HepG2 (cell line): ENCODE measurements at regions not wholly inside any gene's neighbourhood (a gene's known extent, or its start where the extent isn't known, plus 50 kb on each side); places are given as distances from the start of the nearest gene placed in this dataset.

Source experiments
- ATAC-seq: fragments of 200-7000 bp; cut with Tn5 transposase; 3 replicates; pipeline ENCODE4 v1.9.1; 2020; ENCODE audit warnings: mild to moderate bottlenecking, moderate library complexity
- BruUV-seq: library from RNA; stranded (reverse); fragments of 400-500 nt; replicated peaks from 2 replicates; lab custom pipeline; 2021; lab: Mats Ljungman, UMichigan
- CTCF ChIA-PET: fragments of 300-600 bp; formaldehyde crosslinking; extraction: SDS; loops from one replicate; lab custom pipeline; 2021; ENCODE audit warnings: low total read pairs, inconsistent platforms, low intra/inter-chr PET ratio; lab: Yijun Ruan, JAX
- POLR2A ChIA-PET: fragments of 350-600 bp; sonication (Branson Sonifier 250); formaldehyde crosslinking; loops from one replicate; lab custom pipeline; 2020; ENCODE audit warnings: antibody characterized with exemption, inconsistent platforms; lab: Yijun Ruan, JAX
- DNase-seq: peaks from one replicate; pipeline ENCODE4 v3.0.0-alpha.2; 2015; ENCODE audit warnings: low spot score
- FAIRE-seq: peaks from 3 replicates; lab custom pipeline; 2011; peaks lifted over from hg19 to GRCh38; lab: Jason Lieb, UNC
- H2AFZ ChIP-seq: one replicate; pipeline ENCODE4 v1.6.1; 2011; ENCODE audit warnings: low read length, inconsistent platforms
- H3K27ac ChIP-seq: fragments of 300-600 bp; 3 replicates; pipeline ENCODE4 v1.8.0; 2011; ENCODE audit warnings: mixed run types, mild to moderate bottlenecking, mixed read lengths, low read length, inconsistent platforms; ENCODE audit not compliant: insufficient read depth; ENCODE audit errors: extremely low read length
- H3K27me3 ChIP-seq, 2 experiments: fragments of 200-600 bp in 1 of 2; 2 replicates in 1 of 2; 3 replicates in 1 of 2; pipeline versions ENCODE4 v1.6.0 to v1.8.0; 2011; ENCODE audit warnings: low read length in 2 of 2, mild to moderate bottlenecking in 2 of 2, moderate library complexity in 2 of 2, inconsistent platforms in 1 of 2; ENCODE audit not compliant: insufficient read depth in 2 of 2, control insufficient read depth in 1 of 2
- H3K36me3 ChIP-seq, 2 experiments: fragments of 200-600 bp in 1 of 2; replicated peaks in 1 of 2; 2 replicates in 1 of 2; 3 replicates in 1 of 2; pipeline versions ENCODE4 v1.5.1 to v1.8.0; 2011; ENCODE audit warnings: low read length in 2 of 2, inconsistent platforms in 1 of 2; ENCODE audit not compliant: insufficient read depth in 2 of 2, control insufficient read depth in 1 of 2
- H3K4me1 ChIP-seq: 2 replicates; pipeline ENCODE4 v1.5.1; 2012; ENCODE audit warnings: low read length, inconsistent platforms; ENCODE audit not compliant: insufficient read depth
- H3K4me2 ChIP-seq: 2 replicates; pipeline ENCODE4 v1.6.0; 2011; ENCODE audit warnings: low read depth, low read length, inconsistent platforms
- H3K4me3 ChIP-seq, 3 experiments: fragments of 200-600 bp in 1 of 3; sonication (generic), shearing (Covaris generic) in 1 of 3; replicated peaks in 1 of 3; 2 replicates each; pipeline ENCODE4 v1.5.1; 2011 to 2016; ENCODE audit warnings: low read length in 3 of 3, inconsistent platforms in 2 of 3, low read depth in 2 of 3, mild to moderate bottlenecking in 2 of 3, control low read depth in 1 of 3, mixed read lengths in 1 of 3; ENCODE audit not compliant: insufficient read depth in 1 of 3
- H3K79me2 ChIP-seq: one replicate; pipeline ENCODE4 v1.6.1; 2011; ENCODE audit warnings: low read length, inconsistent platforms; ENCODE audit not compliant: insufficient read depth
- H3K9ac ChIP-seq: 2 replicates; pipeline ENCODE4 v1.6.0; 2011; ENCODE audit warnings: mild to moderate bottlenecking, low read depth, low read length, inconsistent platforms; ENCODE audit not compliant: insufficient read depth
- H3K9me3 ChIP-seq: 2 replicates; pipeline ENCODE4 v1.5.1; 2012; ENCODE audit warnings: mild to moderate bottlenecking, low read length
- H4K20me1 ChIP-seq: 2 replicates; pipeline ENCODE4 v1.6.0; 2011; ENCODE audit warnings: inconsistent platforms, mild to moderate bottlenecking, low read length, moderate library complexity; ENCODE audit not compliant: insufficient read depth
- CREB1 ChIP-seq, 2 experiments: fragments of 450-650 bp in 1 of 2; IDR thresholded peaks; 2 replicates each; pipeline ENCODE4 v1.6.1; 2016 to 2017; ENCODE audit warnings: control low read depth in 1 of 2, mild to moderate bottlenecking in 1 of 2, missing compliant biosample characterization in 1 of 2, missing genetic modification characterization in 1 of 2
- FLYWCH1 ChIP-seq: sonication (generic); formaldehyde crosslinking; IDR thresholded peaks from 2 replicates; pipeline ENCODE4 v1.8.1; 2023; ENCODE audit warnings: mild to moderate bottlenecking, missing genetic modification reagents
- GABPA ChIP-seq, 2 experiments: IDR thresholded peaks; 2 replicates each; pipeline ENCODE4 v1.6.1; 2011 to 2016; ENCODE audit warnings: low read depth in 2 of 2, low read length in 1 of 2, missing biosample characterization in 1 of 2, missing genetic modification characterization in 1 of 2
- ZC3H13 ChIP-seq: sonication (generic); formaldehyde crosslinking; IDR thresholded peaks from 2 replicates; pipeline ENCODE4 v1.8.1; 2023; ENCODE audit warnings: mild to moderate bottlenecking, missing genetic modification reagents, moderate library complexity
- ZNF12 ChIP-seq: sonication (generic); formaldehyde crosslinking; IDR thresholded peaks from 2 replicates; pipeline ENCODE4 v1.5.0; 2020; ENCODE audit warnings: missing genetic modification reagents
- WGBS: methylation state at CpG from one replicate; pipeline ENCODE4 v1.1.6; 2017; ENCODE audit warnings: low lambda C conversion rate; 5-methylcytosine and 5-hydroxymethylcytosine counted together
- in situ Hi-C: cut with HindIII; loops from 2 replicates; pipeline ENCODE4 v1.10.0; 2017; ENCODE audit warnings: low pct_unique_long_range_greater_than_20kb; ENCODE audit not compliant: extremely low pct_ligation_motif_present
- intact Hi-C: fragments of 100-400 bp; cut with micrococcal nuclease; formaldehyde crosslinking; loops from one replicate; pipeline ENCODE4 v1.10.0; 2022; ENCODE audit not compliant: unreplicated experiment

GRCh38 chr5:99068944-99069650 is 140.3 kb upstream of the CHD1 start:
- Histone ChIP-seq H3K9me3 (no peaks in the 10 kb centered on the region), H3K27ac (no peak overlapping the region), H3K79me2 (no peaks in the 10 kb centered on the region), H3K27me3 (no peaks in the 10 kb centered on the region), H3K4me3 (no peak overlapping the region), H3K4me1 (no peaks in the 10 kb centered on the region), H3K4me2 (no peak overlapping the region), H2AFZ (no peak overlapping the region), H4K20me1 (no peaks in the 10 kb centered on the region), H3K9ac (no peak overlapping the region), H3K36me3 (no peaks in the 10 kb centered on the region)
- no TSS peak for BruUV-seq
- no peak for FAIRE-seq
- WGBS, result 57% methylated on average over 5 of the region's 5 CpGs
- in situ Hi-C loops (no loop called here), intact Hi-C loops (no loop called here)
- POLR2A ChIA-PET, result no interaction called here
- CTCF ChIA-PET, result no interaction called here
- ATAC-seq, result no peak
- no peak for DNase-seq
- TF ChIP-seq GABPA (IDR thresholded peaks at IDR 0.05; ENCODE audit: low read depth, low read length) (no peak), GABPA (CRISPR knock-in tag; IDR thresholded peaks at IDR 0.05; ENCODE audit: low read depth) (no peak), CREB1 (IDR thresholded peaks at IDR 0.05) (peak; percentile 34; the same call in 1 of the 2 replicates), CREB1 (CRISPR knock-in tag; IDR thresholded peaks at IDR 0.05) (no peak), FLYWCH1 (CRISPR knock-in tag) (no peak)

GRCh38 chr5:99063737-99064136 is 134.9 kb upstream of the CHD1 start:
- Histone ChIP-seq H4K20me1 (no peaks in the 10 kb centered on the region), H3K27ac (no peak overlapping the region), H3K27me3 (no peaks in the 10 kb centered on the region), H2AFZ (no peak overlapping the region), H3K9me3 (no peaks in the 10 kb centered on the region), H3K4me1 (peaks cover 14% of the 10 kb centered on the region; the same call in 1 of the 2 replicates), H3K9ac (no peak overlapping the region), H3K79me2 (no peaks in the 10 kb centered on the region), H3K4me2 (no peak overlapping the region), H3K36me3 (no peaks in the 10 kb centered on the region), H3K4me3 (no peak overlapping the region)
- ChIA-PET CTCF (no interaction called here), POLR2A (no interaction called here)
- no TSS peak for BruUV-seq
- 43% methylated on average over 5 of the region's 5 CpGs for WGBS
- TF ChIP-seq ZNF12 (CRISPR knock-in tag) (peak; percentile 93), ZC3H13 (no peak)
- intact Hi-C loops, result no loop called here
- no peak for ATAC-seq
- DNase-seq, result no peak
- no peak for FAIRE-seq
- in situ Hi-C loops, result no loop called here
